Ovary (tissue), 3 donors: ENCODE measurements at regions not wholly inside any gene's neighbourhood (a gene's known extent, or its start where the extent isn't known, plus 50 kb on each side); places are given as distances from the start of the nearest gene placed in this dataset.

Source experiments
- CTCF ChIP-seq, 3 donors: fragments of 450-650 bp in 2 of 3; fragments of 200-600 bp in 1 of 3; IDR thresholded peaks; one replicate each; pipeline versions ENCODE4 v1.5.1 to v1.8.0; 2016 to 2022; ENCODE audit warnings: antibody characterized with exemption in 3 of 3, mild to moderate bottlenecking in 1 of 3
- EP300 ChIP-seq: sonication (generic); formaldehyde crosslinking; IDR thresholded peaks from one replicate; pipeline ENCODE4 v1.6.1; 2017; ENCODE audit warnings: antibody characterized with exemption
- POLR2A ChIP-seq: fragments of 450-650 bp; IDR thresholded peaks from one replicate; pipeline ENCODE4 v1.6.1; 2017; ENCODE audit warnings: antibody characterized with exemption, mild to moderate bottlenecking, moderate library complexity
- donor health status: DM: no; HTN: no; CAD: no.

DNA sequence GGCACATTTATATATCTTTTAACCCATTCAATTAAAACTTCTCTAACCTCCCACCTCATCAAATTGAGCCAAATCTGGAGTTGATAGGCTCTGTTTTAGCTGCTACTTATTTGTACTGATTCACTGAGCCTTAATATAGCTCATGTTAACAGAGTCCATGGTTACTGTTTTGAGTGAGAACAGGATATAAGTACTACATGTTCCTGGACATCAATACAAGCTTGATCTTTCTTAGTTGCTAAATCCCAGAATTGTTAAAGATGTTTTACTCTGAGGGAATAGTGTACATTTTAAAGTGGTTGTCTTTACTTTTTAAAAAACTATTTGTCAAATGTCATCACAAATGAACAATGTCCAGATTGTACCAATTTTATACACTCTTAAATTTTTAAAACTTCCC lies 157.7 kb downstream of the RPRM start:
- no peak for TF ChIP-seq EP300
- no peak for TF ChIP-seq CTCF (IDR thresholded peaks at IDR 0.05)
- no peak for TF ChIP-seq POLR2A
